Suprapubic skin (tissue), 3 donors: ENCODE measurements at regions not wholly inside any gene's neighbourhood (a gene's known extent, or its start where the extent isn't known, plus 50 kb on each side); places are given as distances from the start of the nearest gene placed in this dataset.

ENCODE experiments used
- CTCF ChIP-seq, 2 donors: fragments of 200-600 bp in 1 of 2; fragments of 450-650 bp in 1 of 2; sonication (generic) in 1 of 2; IDR thresholded peaks; one replicate each; pipeline ENCODE4 v1.5.1; 2016 to 2019; ENCODE audit warnings: antibody characterized with exemption in 2 of 2, mild to moderate bottlenecking in 1 of 2, moderate library complexity in 1 of 2
- POLR2A ChIP-seq, 2 donors: fragments of 450-650 bp; IDR thresholded peaks; one replicate each; pipeline ENCODE4 v1.6.1; 2017; ENCODE audit warnings: antibody characterized with exemption in 2 of 2, mild to moderate bottlenecking in 2 of 2, moderate library complexity in 2 of 2

- TF ChIP-seq POLR2A (IDR thresholded peaks at IDR 0.05) (no peak), CTCF (IDR thresholded peaks at IDR 0.05) (no peak)
Observed at GRCh38 chr11:11722861-11723260, 101.1 kb upstream of the GALNT18 start.
